OCI-LY1 (cell line): ENCODE measurements at regions not wholly inside any gene's neighbourhood (a gene's known extent, or its start where the extent isn't known, plus 50 kb on each side); places are given as distances from the start of the nearest gene placed in this dataset.

ENCODE experiments used
- H2AFZ ChIP-seq: fragments of 200-600 bp; sonication (generic), shearing (Covaris generic); 2 replicates; pipeline ENCODE4 v1.6.0; 2014; ENCODE audit warnings: antibody characterized with exemption, mild to moderate bottlenecking, low read length
- H3F3A ChIP-seq: fragments of 200-600 bp; sonication (generic), shearing (Covaris generic); 2 replicates; pipeline ENCODE4 v1.6.0; 2014; ENCODE audit warnings: mild to moderate bottlenecking, antibody characterized with exemption, low read length, moderate library complexity; ENCODE audit not compliant: insufficient read depth
- H3K27ac ChIP-seq: fragments of 200-600 bp; sonication (generic); 2 replicates; pipeline ENCODE4 v1.5.1; 2014; ENCODE audit warnings: low read length, mixed run types, mild to moderate bottlenecking, low read depth; ENCODE audit not compliant: poor library complexity, severe bottlenecking
- H3K27me3 ChIP-seq: fragments of 200-600 bp; sonication (generic); 2 replicates; pipeline ENCODE4 v1.6.0; 2014; ENCODE audit warnings: antibody characterized with exemption, mild to moderate bottlenecking, low read length, moderate library complexity; ENCODE audit not compliant: insufficient read depth
- H3K36me3 ChIP-seq: fragments of 200-600 bp; sonication (generic); 2 replicates; pipeline ENCODE4 v1.6.1; 2014; ENCODE audit warnings: mild to moderate bottlenecking, antibody characterized with exemption, low read length, moderate library complexity, mixed read lengths; ENCODE audit not compliant: insufficient read depth
- H3K4me1 ChIP-seq: fragments of 200-600 bp; sonication (generic); 2 replicates; pipeline ENCODE4 v1.5.1; 2014; ENCODE audit warnings: mild to moderate bottlenecking, low read length, moderate library complexity; ENCODE audit not compliant: insufficient read depth, severe bottlenecking
- H3K4me2 ChIP-seq: fragments of 200-600 bp; sonication (generic), shearing (Covaris generic); 2 replicates; pipeline ENCODE4 v1.6.1; 2014; ENCODE audit warnings: low read length
- H3K4me3 ChIP-seq: fragments of 200-600 bp; sonication (generic); 2 replicates; pipeline ENCODE4 v1.5.1; 2014; ENCODE audit warnings: low read length, low read depth, mild to moderate bottlenecking, mixed read lengths; ENCODE audit not compliant: poor library complexity, severe bottlenecking
- H3K79me2 ChIP-seq: fragments of 200-600 bp; shearing (Covaris generic); 2 replicates; pipeline ENCODE4 v1.6.1; 2016; ENCODE audit warnings: mixed run types, low read length, mixed read lengths; ENCODE audit not compliant: insufficient read depth
- H3K9ac ChIP-seq: fragments of 200-600 bp; sonication (generic), shearing (Covaris generic); 2 replicates; pipeline ENCODE4 v1.6.1; 2014; ENCODE audit warnings: mild to moderate bottlenecking, low read length, mixed read lengths
- H3K9me2 ChIP-seq: fragments of 200-600 bp; sonication (generic), shearing (Covaris generic); 2 replicates; pipeline ENCODE4 v1.6.1; 2014; ENCODE audit warnings: low read depth, mild to moderate bottlenecking, low read length, mixed read lengths
- H3K9me3 ChIP-seq: fragments of 200-600 bp; shearing (Covaris generic); 2 replicates; pipeline ENCODE4 v1.6.1; 2014; ENCODE audit warnings: low read length, mixed read lengths
- H4K20me1 ChIP-seq: fragments of 200-600 bp; sonication (generic), shearing (Covaris generic); 2 replicates; pipeline ENCODE4 v1.6.0; 2016; ENCODE audit warnings: mild to moderate bottlenecking, low read length; ENCODE audit not compliant: insufficient read depth
- EZH2 ChIP-seq: fragments of 200-600 bp; sonication (generic), shearing (Covaris generic); IDR thresholded peaks from 2 replicates; pipeline ENCODE4 v1.8.0; 2017; ENCODE audit warnings: borderline replicate concordance, mixed run types, mild to moderate bottlenecking, antibody characterized with exemption, low read length, moderate library complexity, mixed read lengths
- TF ChIP-seq, protein P1 (sequence below): fragments of 200-600 bp; sonication (generic), shearing (Covaris generic); IDR thresholded peaks from 2 replicates; pipeline ENCODE4 v1.5.1; 2017; ENCODE audit warnings: mild to moderate bottlenecking, antibody characterized with exemption, low read length, moderate library complexity, mixed read lengths

DNA sequence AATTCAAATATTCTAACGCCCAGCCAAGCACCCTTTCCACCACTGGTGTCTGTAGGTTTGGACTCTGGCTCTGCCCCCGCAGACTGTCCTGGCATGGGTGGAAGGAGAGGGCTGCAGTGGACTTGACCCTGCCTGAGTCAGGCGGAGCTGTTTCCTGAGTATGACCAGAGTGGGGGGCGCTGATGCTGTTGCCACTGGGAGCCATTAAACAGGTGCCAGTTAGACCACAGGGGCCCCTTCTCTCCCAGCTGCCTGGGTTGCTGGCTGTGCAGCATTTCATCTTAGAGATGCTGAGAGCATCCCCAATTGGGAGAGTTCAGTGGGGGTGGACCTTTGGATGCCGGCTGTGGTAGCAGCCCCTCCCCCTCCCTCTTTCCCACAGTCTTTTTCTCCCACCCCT lies 539.5 kb downstream of the MATN1 start:
- no peaks in the 10 kb centered on the region for H3F3A ChIP-seq
- H4K20me1 ChIP-seq: no peaks in the 10 kb centered on the region
- no peaks in the 10 kb centered on the region for H3K36me3 ChIP-seq
- H3K27me3 ChIP-seq: no peaks in the 10 kb centered on the region
- H3K79me2 ChIP-seq: no peaks in the 10 kb centered on the region
- H3K4me2 ChIP-seq: no peak overlapping the region
- H2AFZ ChIP-seq: no peak overlapping the region
- H3K27ac ChIP-seq: no peak overlapping the region
- H3K9ac ChIP-seq: no peak overlapping the region
- H3K9me3 ChIP-seq: no peaks in the 10 kb centered on the region
- no peaks in the 10 kb centered on the region for H3K4me1 ChIP-seq
- H3K4me3 ChIP-seq: no peak overlapping the region
- TF ChIP-seq EZH2: no peak
- TF ChIP-seq, protein P1, sequence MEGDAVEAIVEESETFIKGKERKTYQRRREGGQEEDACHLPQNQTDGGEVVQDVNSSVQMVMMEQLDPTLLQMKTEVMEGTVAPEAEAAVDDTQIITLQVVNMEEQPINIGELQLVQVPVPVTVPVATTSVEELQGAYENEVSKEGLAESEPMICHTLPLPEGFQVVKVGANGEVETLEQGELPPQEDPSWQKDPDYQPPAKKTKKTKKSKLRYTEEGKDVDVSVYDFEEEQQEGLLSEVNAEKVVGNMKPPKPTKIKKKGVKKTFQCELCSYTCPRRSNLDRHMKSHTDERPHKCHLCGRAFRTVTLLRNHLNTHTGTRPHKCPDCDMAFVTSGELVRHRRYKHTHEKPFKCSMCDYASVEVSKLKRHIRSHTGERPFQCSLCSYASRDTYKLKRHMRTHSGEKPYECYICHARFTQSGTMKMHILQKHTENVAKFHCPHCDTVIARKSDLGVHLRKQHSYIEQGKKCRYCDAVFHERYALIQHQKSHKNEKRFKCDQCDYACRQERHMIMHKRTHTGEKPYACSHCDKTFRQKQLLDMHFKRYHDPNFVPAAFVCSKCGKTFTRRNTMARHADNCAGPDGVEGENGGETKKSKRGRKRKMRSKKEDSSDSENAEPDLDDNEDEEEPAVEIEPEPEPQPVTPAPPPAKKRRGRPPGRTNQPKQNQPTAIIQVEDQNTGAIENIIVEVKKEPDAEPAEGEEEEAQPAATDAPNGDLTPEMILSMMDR: no peak
- H3K9me2 ChIP-seq: no peaks in the 10 kb centered on the region

- no peak overlapping the region for H2AFZ ChIP-seq
- H3K27ac ChIP-seq: no peak overlapping the region
- TF ChIP-seq EZH2: no peak
- TF ChIP-seq, protein P1: no peak
- H3K4me1 ChIP-seq: no peaks in the 10 kb centered on the region
- no peak overlapping the region for H3K4me2 ChIP-seq
- H3K4me3 ChIP-seq: no peak overlapping the region
- no peaks in the 10 kb centered on the region for H3K36me3 ChIP-seq
- H3K9me3 ChIP-seq: no peaks in the 10 kb centered on the region
- no peak overlapping the region for H3K9ac ChIP-seq
- H3K79me2 ChIP-seq: no peaks in the 10 kb centered on the region
- H4K20me1 ChIP-seq: no peaks in the 10 kb centered on the region
- no peaks in the 10 kb centered on the region for H3K9me2 ChIP-seq
- no peaks in the 10 kb centered on the region for H3K27me3 ChIP-seq
- H3F3A ChIP-seq: no peaks in the 10 kb centered on the region
Observed at GRCh38 chr1:30183006-30183405, 540.4 kb downstream of the MATN1 start.

DNA sequence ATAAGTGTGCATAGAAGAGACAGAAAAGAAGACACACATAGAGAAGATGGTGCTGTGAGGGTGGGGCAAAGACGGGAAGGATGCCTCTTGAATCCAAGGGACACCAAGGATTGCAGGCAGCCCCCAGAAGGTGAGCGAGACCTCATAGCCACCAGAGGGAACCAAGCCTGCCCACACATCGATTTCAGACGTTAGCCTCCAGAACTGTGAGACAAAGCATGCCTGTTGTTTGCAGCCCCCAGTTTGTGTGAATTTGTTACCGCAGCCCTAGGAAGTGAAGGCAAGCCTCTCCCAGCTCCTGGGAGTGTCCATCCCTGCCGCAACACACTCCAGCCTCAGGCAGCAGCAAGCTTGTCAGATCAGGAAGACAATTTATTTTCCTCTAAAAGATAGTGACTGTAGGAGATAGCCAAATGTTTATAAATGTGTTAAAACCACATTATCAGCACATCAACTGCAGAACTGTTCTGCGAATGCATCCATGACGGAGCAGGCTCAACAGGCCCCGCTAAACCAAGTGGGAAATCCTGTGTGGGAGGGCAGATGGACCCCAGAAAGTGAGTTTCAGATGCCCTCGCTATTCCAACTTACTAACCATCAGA lies 543.3 kb downstream of the MATN1 start:
- Histone ChIP-seq H4K20me1 (no peaks in the 10 kb centered on the region), H3K9me3 (no peaks in the 10 kb centered on the region), H3K4me1 (no peaks in the 10 kb centered on the region), H3K27ac (no peak overlapping the region), H3K36me3 (no peaks in the 10 kb centered on the region), H3K79me2 (no peaks in the 10 kb centered on the region), H3K4me2 (no peak overlapping the region), H3K9me2 (no peaks in the 10 kb centered on the region), H3K27me3 (no peaks in the 10 kb centered on the region), H3K4me3 (no peak overlapping the region), H3K9ac (no peak overlapping the region), H3F3A (no peaks in the 10 kb centered on the region), H2AFZ (no peak overlapping the region)
- no peak for TF ChIP-seq EZH2
- TF ChIP-seq, protein P1: no peak
